ENCODE measurements at regions not wholly inside any gene's neighbourhood (a gene's known extent, or its start where the extent isn't known, plus 50 kb on each side); places are given as distances from the start of the nearest gene placed in this dataset.
"Not testable (repeated sequence)": the region's sequence is repeated elsewhere in the genome, so short reads cannot be mapped to it uniquely, and the experiment has no call there.

- not testable (repeated sequence) for ATAC-seq (replicated peaks in 1 of 2); DNase-seq; H3K4me3 Mint-ChIP-seq; H3K27ac Mint-ChIP-seq; H3K27me3 Mint-ChIP-seq (ENCODE audit: low read depth); H3K9me3 Mint-ChIP-seq; H3K36me3 Mint-ChIP-seq (ENCODE audit: insufficient read depth in 2 of 2); H3K4me1 Mint-ChIP-seq (ENCODE audit: low read depth)
These were observed 225.2 kb upstream of the ADCY2 start for GRCh38 chr5:7170785-7171184.

GRCh38 chr5:7179364-7179763 lies 216.6 kb upstream of the ADCY2 start:
- no peak for ATAC-seq (replicated peaks in 1 of 2)
- no peak for DNase-seq
- Mint-ChIP-seq H3K9me3 (peaks cover 0 to 1% of the 10 kb centered on the region in 2 donors), H3K27me3 (ENCODE audit: low read depth) (no peaks in the 10 kb centered on the region), H3K4me3 (no peak overlapping the region), H3K36me3 (ENCODE audit: insufficient read depth in 2 of 2) (no peaks in the 10 kb centered on the region), H3K4me1 (ENCODE audit: low read depth) (no peaks in the 10 kb centered on the region), H3K27ac (no peak overlapping the region)

- no peak for DNase-seq
- no peaks in the 10 kb centered on the region for H3K4me1 Mint-ChIP-seq (ENCODE audit: low read depth)
- H3K36me3 Mint-ChIP-seq (ENCODE audit: insufficient read depth in 2 of 2), result no peaks in the 10 kb centered on the region
- no peaks in the 10 kb centered on the region for H3K27me3 Mint-ChIP-seq (ENCODE audit: low read depth)
- no peak overlapping the region for H3K27ac Mint-ChIP-seq
- peaks cover 0 to 3% of the 10 kb centered on the region in 2 donors for H3K9me3 Mint-ChIP-seq
- ATAC-seq (replicated peaks in 1 of 2), result no peak
- H3K4me3 Mint-ChIP-seq, result no peak overlapping the region
These were observed 214.1 kb upstream of the ADCY2 start for GRCh38 chr5:7181841-7182240.

- Mint-ChIP-seq H3K9me3 (peaks cover 0 to 3% of the 10 kb centered on the region in 2 donors), H3K4me3 (no peak overlapping the region), H3K4me1 (ENCODE audit: low read depth) (no peaks in the 10 kb centered on the region), H3K27me3 (ENCODE audit: low read depth) (no peaks in the 10 kb centered on the region), H3K27ac (no peak overlapping the region), H3K36me3 (ENCODE audit: insufficient read depth in 2 of 2) (no peaks in the 10 kb centered on the region)
- ATAC-seq (replicated peaks in 1 of 2) (no peak), DNase-seq (no peak)
These were observed 210.2 kb upstream of the ADCY2 start for GRCh38 chr5:7185742-7186141.

- Mint-ChIP-seq H3K36me3 (ENCODE audit: insufficient read depth in 2 of 2) (no peaks in the 10 kb centered on the region), H3K4me3 (no peak overlapping the region), H3K27ac (no peak overlapping the region), H3K9me3 (peaks cover 0 to 3% of the 10 kb centered on the region in 2 donors), H3K27me3 (ENCODE audit: low read depth) (no peaks in the 10 kb centered on the region), H3K4me1 (ENCODE audit: low read depth) (no peaks in the 10 kb centered on the region)
- no peak for ATAC-seq (replicated peaks in 1 of 2)
- no peak for DNase-seq
These were observed 209.1 kb upstream of the ADCY2 start for GRCh38 chr5:7186818-7187217.

GRCh38 chr5:7190712-7191250 lies 205.2 kb upstream of the ADCY2 start:
- H3K4me1 Mint-ChIP-seq (ENCODE audit: low read depth), result no peaks in the 10 kb centered on the region
- H3K9me3 Mint-ChIP-seq, result peaks cover 0 to 3% of the 10 kb centered on the region in 2 donors
- H3K27me3 Mint-ChIP-seq (ENCODE audit: low read depth), result no peaks in the 10 kb centered on the region
- H3K27ac Mint-ChIP-seq, result no peak overlapping the region
- DNase-seq (no peak), ATAC-seq (replicated peaks in 1 of 2) (no peak)
- H3K4me3 Mint-ChIP-seq, result no peak overlapping the region
- peaks cover 0 to 2% of the 10 kb centered on the region in 2 donors for H3K36me3 Mint-ChIP-seq (ENCODE audit: insufficient read depth in 2 of 2)

- ATAC-seq (replicated peaks in 1 of 2), result no peak
These were observed 203.9 kb upstream of the ADCY2 start for GRCh38 chr5:7192016-7192415.

GRCh38 chr5:7202846-7203245 lies 193.1 kb upstream of the ADCY2 start:
- no peak for ATAC-seq (replicated peaks in 1 of 2)
- Mint-ChIP-seq H3K4me1 (ENCODE audit: low read depth) (no peaks in the 10 kb centered on the region), H3K4me3 (no peak overlapping the region), H3K27me3 (ENCODE audit: low read depth) (no peaks in the 10 kb centered on the region), H3K36me3 (ENCODE audit: insufficient read depth in 2 of 2) (no peaks in the 10 kb centered on the region), H3K27ac (no peak overlapping the region), H3K9me3 (peaks cover 5 to 16% of the 10 kb centered on the region in 2 donors)
- no peak for DNase-seq

More at GRCh38 chr5:7192016-7192415, 203.9 kb upstream of the ADCY2 start:
- no peaks in the 10 kb centered on the region for H3K27me3 Mint-ChIP-seq (ENCODE audit: low read depth)
- peaks cover 2% of the 10 kb centered on the region in 2 donors for H3K36me3 Mint-ChIP-seq (ENCODE audit: insufficient read depth in 2 of 2)
- peaks cover 0 to 3% of the 10 kb centered on the region in 2 donors for H3K9me3 Mint-ChIP-seq
- no peaks in the 10 kb centered on the region for H3K4me1 Mint-ChIP-seq (ENCODE audit: low read depth)
- no peak for DNase-seq
- H3K4me3 Mint-ChIP-seq, result no peak overlapping the region
- H3K27ac Mint-ChIP-seq, result no peak overlapping the region

- ATAC-seq (replicated peaks in 1 of 2), result no peak
- H3K9me3 Mint-ChIP-seq, result peaks cover 2 to 12% of the 10 kb centered on the region in 2 donors
- no peaks in the 10 kb centered on the region for H3K36me3 Mint-ChIP-seq (ENCODE audit: insufficient read depth in 2 of 2)
- no peak overlapping the region for H3K27ac Mint-ChIP-seq
- DNase-seq, result no peak
- no peaks in the 10 kb centered on the region for H3K4me1 Mint-ChIP-seq (ENCODE audit: low read depth)
- no peak overlapping the region for H3K4me3 Mint-ChIP-seq
- H3K27me3 Mint-ChIP-seq (ENCODE audit: low read depth), result no peaks in the 10 kb centered on the region
These were observed 188.0 kb upstream of the ADCY2 start for GRCh38 chr5:7207979-7208378.

- Mint-ChIP-seq H3K4me1 (ENCODE audit: low read depth) (no peaks in the 10 kb centered on the region), H3K27me3 (ENCODE audit: low read depth) (no peaks in the 10 kb centered on the region), H3K4me3 (no peak overlapping the region), H3K36me3 (ENCODE audit: insufficient read depth in 2 of 2) (no peaks in the 10 kb centered on the region), H3K27ac (no peak overlapping the region), H3K9me3 (peaks cover 2 to 12% of the 10 kb centered on the region in 2 donors)
- ATAC-seq (replicated peaks in 1 of 2) (no peak), DNase-seq (no peak)
These were observed 187.0 kb upstream of the ADCY2 start for GRCh38 chr5:7208938-7209337.

- Mint-ChIP-seq H3K4me3 (no peak overlapping the region), H3K9me3 (peaks cover 2 to 10% of the 10 kb centered on the region in 2 donors), H3K4me1 (ENCODE audit: low read depth) (no peaks in the 10 kb centered on the region), H3K36me3 (ENCODE audit: insufficient read depth in 2 of 2) (no peaks in the 10 kb centered on the region), H3K27ac (no peak overlapping the region), H3K27me3 (ENCODE audit: low read depth) (no peaks in the 10 kb centered on the region)
- DNase-seq (no peak), ATAC-seq (replicated peaks in 1 of 2) (no peak)
These were observed 186.3 kb upstream of the ADCY2 start for GRCh38 chr5:7209658-7210057.

GRCh38 chr5:7210549-7210948 lies 185.4 kb upstream of the ADCY2 start:
- H3K27ac Mint-ChIP-seq, result no peak overlapping the region
- no peak for ATAC-seq (replicated peaks in 1 of 2)
- peaks cover 2 to 8% of the 10 kb centered on the region in 2 donors for H3K9me3 Mint-ChIP-seq
- no peak overlapping the region for H3K4me3 Mint-ChIP-seq
- H3K27me3 Mint-ChIP-seq (ENCODE audit: low read depth), result no peaks in the 10 kb centered on the region
- DNase-seq, result no peak
- no peaks in the 10 kb centered on the region for H3K36me3 Mint-ChIP-seq (ENCODE audit: insufficient read depth in 2 of 2)
- H3K4me1 Mint-ChIP-seq (ENCODE audit: low read depth), result no peaks in the 10 kb centered on the region

- DNase-seq (no peak), ATAC-seq (replicated peaks in 1 of 2) (no peak)
- Mint-ChIP-seq H3K36me3 (ENCODE audit: insufficient read depth in 2 of 2) (no peaks in the 10 kb centered on the region), H3K27me3 (ENCODE audit: low read depth) (no peaks in the 10 kb centered on the region), H3K4me3 (no peak overlapping the region), H3K9me3 (no peaks in the 10 kb centered on the region), H3K27ac (no peak overlapping the region), H3K4me1 (ENCODE audit: low read depth) (no peaks in the 10 kb centered on the region)
These were observed 182.4 kb upstream of the ADCY2 start for GRCh38 chr5:7213525-7213924.

- Mint-ChIP-seq H3K36me3 (ENCODE audit: insufficient read depth in 2 of 2) (no peaks in the 10 kb centered on the region), H3K9me3 (no peaks in the 10 kb centered on the region), H3K27ac (no peak overlapping the region), H3K4me1 (ENCODE audit: low read depth) (no peaks in the 10 kb centered on the region), H3K27me3 (ENCODE audit: low read depth) (no peaks in the 10 kb centered on the region), H3K4me3 (no peak overlapping the region)
- DNase-seq (no peak), ATAC-seq (replicated peaks in 1 of 2) (no peak)
These were observed 181.0 kb upstream of the ADCY2 start for GRCh38 chr5:7214906-7215416.
